Lower lobe of right lung (tissue), 2 donors: ENCODE measurements at regions not wholly inside any gene's neighbourhood (a gene's known extent, or its start where the extent isn't known, plus 50 kb on each side); places are given as distances from the start of the nearest gene placed in this dataset.

Source experiments
- ATAC-seq, 2 donors: fragments of 200-7000 bp; cut with Tn5 transposase; one replicate each; pipeline ENCODE4 v1.9.1; 2020 to 2022; ENCODE audit warnings: mild to moderate bottlenecking in 2 of 2, moderate library complexity in 2 of 2
- DNase-seq: peaks from one replicate; pipeline ENCODE4 v3.0.0-alpha.2; 2020
- H3K27ac ChIP-seq: fragments of 200-600 bp; one replicate; pipeline ENCODE4 v1.8.0; 2022
- H3K27me3 ChIP-seq: fragments of 200-600 bp; one replicate; pipeline ENCODE4 v1.8.0; 2022; ENCODE audit warnings: low read depth
- H3K36me3 ChIP-seq: fragments of 200-600 bp; one replicate; pipeline ENCODE4 v1.8.0; 2022; ENCODE audit warnings: mild to moderate bottlenecking
- H3K4me1 ChIP-seq: fragments of 200-600 bp; one replicate; pipeline ENCODE4 v1.8.0; 2022
- H3K4me3 ChIP-seq: fragments of 200-600 bp; one replicate; pipeline ENCODE4 v1.8.0; 2022; ENCODE audit warnings: mild to moderate bottlenecking
- H3K9me3 ChIP-seq: fragments of 200-600 bp; one replicate; pipeline ENCODE4 v1.8.0; 2022
- intact Hi-C: fragments of 100-400 bp; cut with DNase I; formaldehyde crosslinking; loops from one replicate; pipeline ENCODE4 v1.11.0; 2022
- TF ChIP-seq, protein P1 (sequence below): fragments of 200-600 bp; IDR thresholded peaks from one replicate; pipeline ENCODE4 v1.8.0; 2022; ENCODE audit warnings: antibody characterized with exemption, mild to moderate bottlenecking
- donor health status: DM: no; HTN: yes; CAD: no; lungs with severe emphysema.

DNA sequence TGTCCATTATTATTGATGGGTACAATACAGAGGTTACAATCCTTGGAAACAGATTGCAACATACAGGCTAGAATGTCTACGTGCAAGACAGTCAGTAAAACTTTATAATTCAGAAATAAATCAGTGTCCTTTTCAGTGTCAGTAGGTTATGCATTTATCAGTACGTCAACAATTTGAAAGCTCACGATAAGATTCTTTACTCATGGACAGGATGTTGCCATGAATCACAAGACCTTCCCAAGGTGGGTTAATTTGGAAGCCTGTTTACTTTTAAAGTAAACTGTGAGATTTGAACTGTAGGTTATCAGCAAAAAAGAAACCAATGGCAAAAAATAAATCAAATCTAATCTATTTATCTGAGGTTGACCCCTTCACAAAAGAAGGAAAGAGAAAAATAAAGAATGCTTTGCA lies 243.9 kb upstream of the AGTR1 start:
- no peaks in the 10 kb centered on the region for H3K9me3 ChIP-seq
- ATAC-seq = no peak
- no peak overlapping the region for H3K4me3 ChIP-seq
- H3K27me3 ChIP-seq = no peaks in the 10 kb centered on the region
- TF ChIP-seq, protein P1, sequence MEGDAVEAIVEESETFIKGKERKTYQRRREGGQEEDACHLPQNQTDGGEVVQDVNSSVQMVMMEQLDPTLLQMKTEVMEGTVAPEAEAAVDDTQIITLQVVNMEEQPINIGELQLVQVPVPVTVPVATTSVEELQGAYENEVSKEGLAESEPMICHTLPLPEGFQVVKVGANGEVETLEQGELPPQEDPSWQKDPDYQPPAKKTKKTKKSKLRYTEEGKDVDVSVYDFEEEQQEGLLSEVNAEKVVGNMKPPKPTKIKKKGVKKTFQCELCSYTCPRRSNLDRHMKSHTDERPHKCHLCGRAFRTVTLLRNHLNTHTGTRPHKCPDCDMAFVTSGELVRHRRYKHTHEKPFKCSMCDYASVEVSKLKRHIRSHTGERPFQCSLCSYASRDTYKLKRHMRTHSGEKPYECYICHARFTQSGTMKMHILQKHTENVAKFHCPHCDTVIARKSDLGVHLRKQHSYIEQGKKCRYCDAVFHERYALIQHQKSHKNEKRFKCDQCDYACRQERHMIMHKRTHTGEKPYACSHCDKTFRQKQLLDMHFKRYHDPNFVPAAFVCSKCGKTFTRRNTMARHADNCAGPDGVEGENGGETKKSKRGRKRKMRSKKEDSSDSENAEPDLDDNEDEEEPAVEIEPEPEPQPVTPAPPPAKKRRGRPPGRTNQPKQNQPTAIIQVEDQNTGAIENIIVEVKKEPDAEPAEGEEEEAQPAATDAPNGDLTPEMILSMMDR = no peak
- H3K36me3 ChIP-seq = no peaks in the 10 kb centered on the region
- no peak overlapping the region for H3K27ac ChIP-seq
- intact Hi-C loops = no loop called here
- DNase-seq = no peak
- H3K4me1 ChIP-seq = no peaks in the 10 kb centered on the region

DNA sequence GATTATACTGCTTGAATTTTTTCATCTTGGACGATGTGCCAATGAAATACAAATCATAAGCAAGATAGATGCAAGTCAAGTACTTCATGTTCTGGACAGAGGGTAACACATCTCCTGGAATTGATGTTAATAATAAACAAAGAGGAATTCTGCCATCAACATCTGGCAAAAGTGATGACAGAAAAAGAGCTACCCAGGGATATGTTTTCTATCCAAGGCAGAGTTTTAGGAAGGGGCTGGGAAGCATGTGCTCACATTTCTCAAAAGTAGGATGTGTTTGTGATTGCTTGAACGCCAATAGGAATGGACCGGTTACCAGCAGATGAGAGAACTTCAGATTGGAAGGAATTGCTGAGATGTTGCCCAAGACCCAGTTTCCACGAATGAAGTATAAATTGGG lies 242.6 kb upstream of the AGTR1 start:
- Histone ChIP-seq H3K4me1 (no peaks in the 10 kb centered on the region), H3K27me3 (no peaks in the 10 kb centered on the region), H3K27ac (no peak overlapping the region), H3K4me3 (no peak overlapping the region), H3K36me3 (no peaks in the 10 kb centered on the region), H3K9me3 (no peaks in the 10 kb centered on the region)
- TF ChIP-seq, protein P1 = no peak
- intact Hi-C loops = no loop called here
- DNase-seq (no peak), ATAC-seq (no peak)

DNA sequence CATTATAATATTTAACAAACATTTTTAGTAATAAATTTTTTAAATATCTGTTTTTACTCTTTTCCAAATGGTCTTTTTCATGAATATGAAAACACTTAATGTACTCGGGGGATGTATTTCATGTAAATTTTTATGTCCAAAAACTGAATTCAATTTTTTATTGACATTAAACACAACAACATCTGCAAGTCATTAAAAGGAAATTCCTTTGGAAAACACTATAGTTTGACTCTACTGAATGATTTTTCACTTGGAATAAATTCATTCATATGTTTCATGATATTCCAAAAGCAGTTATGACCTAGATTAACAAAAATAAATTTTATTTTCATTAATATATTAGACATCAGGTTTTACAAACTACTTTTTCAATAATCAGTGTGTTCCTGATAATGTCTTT lies 239.8 kb upstream of the AGTR1 start:
- TF ChIP-seq, protein P1 = no peak
- Histone ChIP-seq H3K27ac (no peak overlapping the region), H3K36me3 (no peaks in the 10 kb centered on the region), H3K4me3 (no peak overlapping the region), H3K27me3 (no peaks in the 10 kb centered on the region), H3K4me1 (no peaks in the 10 kb centered on the region), H3K9me3 (no peaks in the 10 kb centered on the region)
- intact Hi-C loops = no loop called here
- DNase-seq (no peak), ATAC-seq (no peak)

DNA sequence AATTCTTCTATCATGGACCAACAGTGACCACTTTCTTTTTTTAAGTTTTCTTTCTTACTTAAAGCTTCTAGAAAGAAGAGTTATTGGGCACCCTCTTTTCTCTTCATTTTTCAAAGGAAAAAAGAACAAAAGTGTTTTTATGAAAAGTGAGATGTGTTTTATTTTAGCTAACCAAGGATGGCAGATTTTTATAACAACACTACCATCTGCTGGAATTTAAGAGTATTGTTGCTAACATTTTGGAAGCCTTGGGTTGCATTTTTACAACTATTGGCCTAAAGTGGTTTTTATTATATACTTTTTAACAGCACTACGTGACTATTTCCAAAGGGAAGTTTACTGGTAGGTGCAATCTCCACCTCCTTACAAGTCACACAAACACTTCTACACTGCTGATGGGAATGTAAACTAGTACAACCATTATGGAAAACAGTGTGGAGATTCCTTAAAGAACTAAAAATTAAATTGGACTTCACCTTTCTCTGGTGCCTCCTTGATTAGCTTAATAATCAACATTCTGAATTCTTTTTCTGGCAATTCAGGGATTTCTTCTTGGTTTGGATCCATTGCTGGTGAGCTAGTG lies 237.7 kb upstream of the AGTR1 start:
- Histone ChIP-seq H3K27me3 (no peaks in the 10 kb centered on the region), H3K9me3 (no peaks in the 10 kb centered on the region), H3K4me3 (no peak overlapping the region), H3K4me1 (no peaks in the 10 kb centered on the region), H3K36me3 (no peaks in the 10 kb centered on the region), H3K27ac (no peak overlapping the region)
- no peak for DNase-seq
- intact Hi-C loops = no loop called here
- TF ChIP-seq, protein P1 = peak; percentile 24
- no peak for ATAC-seq

DNA sequence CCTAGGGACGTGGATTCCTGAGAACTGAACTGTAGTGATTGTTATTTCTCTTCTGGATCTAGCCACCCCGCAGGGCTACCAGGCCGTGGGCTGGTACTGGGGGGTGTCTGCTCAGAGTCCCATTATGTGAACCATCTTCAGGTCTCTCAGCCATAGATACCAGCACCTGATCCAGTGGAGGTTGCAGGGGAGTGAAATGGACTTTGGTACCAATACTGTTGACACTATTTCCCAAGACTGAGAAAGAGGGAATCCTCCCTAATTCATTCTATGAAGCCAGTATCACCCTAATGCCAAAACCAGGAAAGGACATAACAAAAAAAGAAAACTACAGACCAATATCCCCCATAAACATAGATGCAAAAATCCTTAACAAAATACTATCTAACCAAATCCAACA lies 237.0 kb upstream of the AGTR1 start:
- no peak overlapping the region for H3K27ac ChIP-seq
- DNase-seq (no peak), ATAC-seq (no peak)
- no peaks in the 10 kb centered on the region for H3K36me3 ChIP-seq
- intact Hi-C loops = no loop called here
- H3K27me3 ChIP-seq = no peaks in the 10 kb centered on the region
- no peak overlapping the region for H3K4me3 ChIP-seq
- TF ChIP-seq, protein P1 = no peak
- H3K9me3 ChIP-seq = no peaks in the 10 kb centered on the region
- H3K4me1 ChIP-seq = no peaks in the 10 kb centered on the region

DNA sequence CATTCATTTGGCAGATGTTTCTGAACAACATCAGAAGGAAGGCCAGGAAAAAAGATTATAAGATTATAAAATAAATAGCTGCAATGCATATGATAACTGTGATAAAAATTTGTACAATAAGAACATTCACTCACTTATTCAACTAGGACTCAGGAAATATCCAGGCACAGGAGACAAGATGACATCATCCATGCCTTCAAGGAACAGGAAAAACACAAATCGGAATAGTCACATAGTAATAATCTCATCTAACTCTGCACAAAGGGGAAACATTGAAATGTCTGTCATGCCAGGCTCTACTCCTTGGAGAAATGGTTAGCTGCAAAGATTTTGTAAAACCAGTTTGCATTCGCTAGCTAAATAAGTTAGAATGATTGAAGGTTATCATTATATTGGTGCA lies 233.5 kb upstream of the AGTR1 start:
- Histone ChIP-seq H3K4me3 (no peak overlapping the region), H3K27ac (no peak overlapping the region), H3K27me3 (no peaks in the 10 kb centered on the region), H3K9me3 (no peaks in the 10 kb centered on the region), H3K36me3 (no peaks in the 10 kb centered on the region), H3K4me1 (no peaks in the 10 kb centered on the region)
- DNase-seq (no peak), ATAC-seq (no peak)
- TF ChIP-seq, protein P1 = no peak
- intact Hi-C loops = no loop called here
